H1 (cell line): ENCODE measurements at regions not wholly inside any gene's neighbourhood (a gene's known extent, or its start where the extent isn't known, plus 50 kb on each side); places are given as distances from the start of the nearest gene placed in this dataset.

Source experiments
- CTCF ChIA-PET: fragments of 300-600 bp; sonication (Branson Sonifier 250); formaldehyde crosslinking; loops from one replicate; lab custom pipeline; 2021; ENCODE audit not compliant: partially characterized antibody; lab: Charles Lee
- POLR2A ChIA-PET: fragments of 300-600 bp; sonication (Branson Sonifier 250); formaldehyde crosslinking; loops from one replicate; lab custom pipeline; 2021; ENCODE audit warnings: inconsistent platforms; ENCODE audit not compliant: partially characterized antibody; lab: Charles Lee
- DNase-seq, 2 experiments: peaks; one replicate each; pipeline versions ENCODE4 v3.0.0 to v3.0.0-alpha.2; 2010 to 2022; ENCODE audit warnings: low spot score in 2 of 2, low read depth in 1 of 2, mixed read lengths in 1 of 2
- FAIRE-seq: peaks from 2 replicates; lab custom pipeline; 2011; peaks lifted over from hg19 to GRCh38; lab: Jason Lieb, UNC
- H2AFZ ChIP-seq: 2 replicates; pipeline ENCODE4 v1.8.1; 2012; ENCODE audit warnings: low read length, inconsistent platforms
- H2AK5ac ChIP-seq: 2 replicates; pipeline ENCODE4 v1.6.1; 2013; ENCODE audit warnings: low read depth, low read length
- H2BK120ac ChIP-seq: replicated peaks from 2 replicates; pipeline ENCODE3; 2013; ENCODE audit warnings: low read depth, low read length, inconsistent platforms
- H2BK12ac ChIP-seq: 2 replicates; pipeline ENCODE4 v1.6.1; 2013; ENCODE audit warnings: low read depth, low read length
- H2BK15ac ChIP-seq: 2 replicates; pipeline ENCODE4 v1.6.1; 2013; ENCODE audit warnings: low read length
- H2BK20ac ChIP-seq: 2 replicates; pipeline ENCODE4 v1.6.1; 2013; ENCODE audit warnings: low read length
- H2BK5ac ChIP-seq: 2 replicates; pipeline ENCODE4 v1.6.1; 2013; ENCODE audit warnings: low read depth, low read length
- H3K14ac ChIP-seq: 2 replicates; pipeline ENCODE4 v1.6.1; 2013; ENCODE audit warnings: inconsistent platforms; ENCODE audit not compliant: insufficient read length
- H3K18ac ChIP-seq: 2 replicates; pipeline ENCODE4 v1.6.1; 2013; ENCODE audit warnings: low read length; ENCODE audit errors: extremely low read depth
- H3K23ac ChIP-seq: 2 replicates; pipeline ENCODE4 v1.6.1; 2013; ENCODE audit warnings: inconsistent platforms; ENCODE audit not compliant: insufficient read length
- H3K23me2 ChIP-seq: 2 replicates; pipeline ENCODE4 v1.6.1; 2013; ENCODE audit warnings: low read depth, low read length
- H3K27ac ChIP-seq: 2 replicates; pipeline ENCODE4 v1.6.1; 2011; ENCODE audit warnings: low read depth, low read length, inconsistent platforms
- H3K27me3 ChIP-seq, 4 experiments: replicated peaks in 1 of 4; 1 replicate in 1 of 4; 2 replicates in 3 of 4; pipeline versions ENCODE4 v1.6.1 to v1.8.1; 2011 to 2013; ENCODE audit warnings: low read length in 3 of 4, mild to moderate bottlenecking in 3 of 4, inconsistent platforms in 2 of 4, mixed read lengths in 2 of 4, moderate library complexity in 1 of 4; ENCODE audit not compliant: control insufficient read depth in 3 of 4, insufficient read depth in 3 of 4; ENCODE audit errors: extremely low read depth in 1 of 4
- H3K36me3 ChIP-seq, 4 experiments: 2 replicates each; pipeline versions ENCODE4 v1.6.1 to v1.8.1; 2011 to 2013; ENCODE audit warnings: mild to moderate bottlenecking in 4 of 4, low read length in 3 of 4, moderate library complexity in 2 of 4, control low read depth in 1 of 4, inconsistent platforms in 1 of 4; ENCODE audit not compliant: insufficient read depth in 4 of 4, control insufficient read depth in 2 of 4
- H3K4ac ChIP-seq: replicated peaks from 2 replicates; pipeline ENCODE3; 2013; ENCODE audit warnings: low read length, low read depth, mixed read lengths, inconsistent platforms; ENCODE audit not compliant: insufficient read length
- H3K4me1 ChIP-seq, 4 experiments: replicated peaks in 1 of 4; 1 replicate in 1 of 4; 2 replicates in 3 of 4; pipeline versions ENCODE4 v1.6.1 to v1.8.1; 2011 to 2013; ENCODE audit warnings: low read length in 3 of 4, inconsistent platforms in 2 of 4, mixed read lengths in 1 of 4; ENCODE audit not compliant: insufficient read depth in 4 of 4, control insufficient read depth in 3 of 4
- H3K4me2 ChIP-seq, 2 experiments: 2 replicates each; pipeline versions ENCODE4 v1.6.1 to v1.8.1; 2011 to 2013; ENCODE audit warnings: low read depth in 2 of 2, low read length in 2 of 2, control low read depth in 1 of 2, inconsistent platforms in 1 of 2, mild to moderate bottlenecking in 1 of 2; ENCODE audit not compliant: insufficient read depth in 1 of 2
- H3K4me3 ChIP-seq, 4 experiments: fragments of 200-600, 300-600 bp in 1 of 4; sonication (generic), shearing (Covaris generic), sonication (Bioruptor Twin) in 1 of 4; 2 replicates each; pipeline versions ENCODE4 v1.5.1 to v1.8.1; 2011 to 2016; ENCODE audit warnings: low read length in 4 of 4, low read depth in 3 of 4, control low read depth in 2 of 4, inconsistent platforms in 2 of 4, mild to moderate bottlenecking in 2 of 4, mixed read lengths in 1 of 4, moderate library complexity in 1 of 4; ENCODE audit not compliant: insufficient read depth in 2 of 4; ENCODE audit errors: extremely low read depth in 1 of 4
- H3K56ac ChIP-seq: replicated peaks from 2 replicates; pipeline ENCODE3; 2013; ENCODE audit warnings: low read depth, mild to moderate bottlenecking, mixed read lengths, low read length, inconsistent platforms; ENCODE audit not compliant: insufficient read length
- H3K79me1 ChIP-seq: 2 replicates; pipeline ENCODE4 v1.6.1; 2013; ENCODE audit warnings: low read depth, low read length, control low read depth
- H3K79me2 ChIP-seq, 2 experiments: 2 replicates each; pipeline versions ENCODE4 v1.6.1 to v1.8.1; 2012 to 2013; ENCODE audit warnings: low read length in 2 of 2, mild to moderate bottlenecking in 2 of 2, inconsistent platforms in 1 of 2; ENCODE audit not compliant: insufficient read depth in 2 of 2, control insufficient read depth in 1 of 2
- H3K9ac ChIP-seq, 4 experiments: replicated peaks in 1 of 4; 1 replicate in 1 of 4; 2 replicates in 3 of 4; pipeline versions ENCODE4 v1.6.1 to v1.8.1; 2011 to 2013; ENCODE audit warnings: low read depth in 3 of 4, low read length in 3 of 4, control low read depth in 2 of 4, mild to moderate bottlenecking in 2 of 4, moderate library complexity in 2 of 4, inconsistent platforms in 1 of 4; ENCODE audit errors: extremely low read depth in 1 of 4
- H3K9me3 ChIP-seq, 2 experiments: 2 replicates each; pipeline versions ENCODE4 v1.6.1 to v1.8.1; 2012 to 2013; ENCODE audit warnings: mild to moderate bottlenecking in 2 of 2, moderate library complexity in 2 of 2, control low read depth in 1 of 2, inconsistent platforms in 1 of 2, low read depth in 1 of 2, low read length in 1 of 2, mixed read lengths in 1 of 2; ENCODE audit not compliant: insufficient read depth in 2 of 2
- H4K20me1 ChIP-seq, 2 experiments: replicated peaks in 1 of 2; 2 replicates each; pipeline versions ENCODE3 to v1.8.1; 2011 to 2013; ENCODE audit warnings: inconsistent platforms in 2 of 2, low read length in 2 of 2, mild to moderate bottlenecking in 1 of 2; ENCODE audit not compliant: insufficient read depth in 2 of 2, control insufficient read depth in 1 of 2
- H4K5ac ChIP-seq: 2 replicates; pipeline ENCODE4 v1.6.1; 2013; ENCODE audit warnings: low read length, low read depth, mixed read lengths, inconsistent platforms; ENCODE audit not compliant: insufficient read length
- H4K8ac ChIP-seq: 2 replicates; pipeline ENCODE4 v1.8.0; 2013; ENCODE audit warnings: mild to moderate bottlenecking, moderate library complexity, low read length, inconsistent platforms; ENCODE audit not compliant: insufficient read depth; ENCODE audit errors: extremely low read depth
- H4K91ac ChIP-seq: replicated peaks from 2 replicates; pipeline ENCODE3; 2013; ENCODE audit warnings: low read length, mixed read lengths, inconsistent platforms; ENCODE audit not compliant: insufficient read length
- EP300 ChIP-seq, 2 experiments: IDR thresholded peaks; 1 replicate in 1 of 2; 2 replicates in 1 of 2; pipeline ENCODE4 v1.6.1; 2011 to 2012; ENCODE audit warnings: low read depth in 2 of 2, low read length in 2 of 2, mild to moderate bottlenecking in 2 of 2, borderline replicate concordance in 1 of 2, inconsistent platforms in 1 of 2, moderate library complexity in 1 of 2
- WGBS, 2 experiments: shearing (Covaris generic) in 1 of 2; methylation state at CpG; one replicate each; pipeline versions ENCODE4 v1.1.6 to v1.1.7; 2013 to 2015; ENCODE audit warnings: low lambda C conversion rate in 2 of 2, mixed read lengths in 2 of 2, inconsistent platforms in 1 of 2, low coverage in 1 of 2, missing lambda C conversion rate in 1 of 2; ENCODE audit not compliant: insufficient replicate concordance in 2 of 2, insufficient coverage in 1 of 2, insufficient read length in 1 of 2; ENCODE audit errors: extremely low coverage in 1 of 2, missing lambda C conversion rate in 1 of 2; 5-methylcytosine and 5-hydroxymethylcytosine counted together

DNA sequence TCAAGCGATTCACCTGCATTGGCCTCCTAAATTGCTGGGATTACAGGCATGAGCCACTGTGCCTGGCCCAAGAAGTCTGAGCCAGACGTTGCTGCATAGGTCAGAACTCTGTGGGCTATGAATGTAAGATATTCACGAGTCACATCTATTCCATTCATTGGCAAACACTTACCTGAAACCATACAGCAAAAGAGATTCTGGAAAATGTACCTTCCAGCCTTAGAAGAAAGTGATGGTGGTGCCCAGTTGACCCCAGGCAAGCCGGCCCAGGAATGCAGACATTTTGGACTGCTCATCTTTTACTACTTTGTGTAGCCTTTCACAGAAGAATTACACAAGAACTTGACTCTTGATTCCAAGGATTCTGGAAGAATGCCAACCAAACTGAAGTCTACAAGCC, 135.6 kb upstream of the N4BP1 start:
- Histone ChIP-seq H3K4ac (no peak overlapping the region), H3K4me3 (no peak overlapping the region), H3K4me2 (no peak overlapping the region), H4K91ac (no peak overlapping the region), H3K9ac (no peak overlapping the region), H4K8ac (no peak overlapping the region), H3K23ac (no peak overlapping the region), H3K56ac (no peak overlapping the region), H2BK5ac (no peak overlapping the region), H3K23me2 (no peaks in the 10 kb centered on the region; the same call in 1 of the 2 replicates)
- CTCF ChIA-PET = no interaction called here
- no peak for DNase-seq
- 81% methylated on average over 4 of the region's 4 CpGs; no CpG with 5 or more reads in 1 of the 2 experiments for WGBS, 2 experiments
- no peak for TF ChIP-seq EP300 (IDR thresholded peaks at IDR 0.05; ENCODE audit: borderline replicate concordance in 1 of 2, low read depth in 2 of 2, low read length in 2 of 2)
- TF ChIP-seq, all 59 proteins: peak for 0
- Histone ChIP-seq H3K18ac (no peak overlapping the region), H3K79me2 (no peaks in the 10 kb centered on the region), H2BK15ac (no peak overlapping the region), H4K5ac (no peak overlapping the region), H2AFZ (no peak overlapping the region), H3K4me1 (no peaks in the 10 kb centered on the region), H3K27me3 (no peaks in the 10 kb centered on the region), H2BK20ac (no peak overlapping the region), H3K27ac (no peak overlapping the region), H2BK120ac (no peak overlapping the region), H3K36me3 (no peaks in the 10 kb centered on the region), H2BK12ac (no peak overlapping the region), H2AK5ac (no peak overlapping the region), H3K79me1 (no peaks in the 10 kb centered on the region), H3K14ac (no peak overlapping the region), H3K9me3 (peaks cover 8 to 9% of the 10 kb centered on the region in 2 experiments; a peak in 2 of 4 replicates), H4K20me1 (no peaks in the 10 kb centered on the region)
- FAIRE-seq = no peak
- POLR2A ChIA-PET = no interaction called here
